ENCODE measurements at regions not wholly inside any gene's neighbourhood (a gene's known extent, or its start where the extent isn't known, plus 50 kb on each side); places are given as distances from the start of the nearest gene placed in this dataset.

DNA sequence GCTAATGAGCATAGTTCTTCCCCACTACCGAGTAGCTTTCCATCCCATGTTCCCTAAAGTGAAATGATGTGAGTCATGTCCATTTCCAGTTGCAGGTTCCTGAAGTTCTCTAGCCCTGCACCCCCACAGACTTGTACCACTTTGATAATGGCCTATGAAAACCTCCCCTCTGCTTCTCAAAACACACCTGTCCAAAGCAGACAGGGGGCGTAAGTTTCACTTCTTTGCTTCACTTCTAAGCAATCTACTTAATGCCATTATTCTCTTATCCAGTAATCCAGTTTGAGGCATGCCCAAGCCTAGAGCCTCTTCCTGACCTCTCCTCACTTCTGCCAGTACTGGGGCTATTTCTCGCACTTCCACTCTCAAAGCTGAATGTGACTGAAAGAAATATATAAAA is 305.1 kb downstream of the IGSF11 start:
- Histone ChIP-seq H3K27ac (ENCODE audit: low read length) (no peak overlapping the region), H3K9ac (ENCODE audit: low read depth, low read length) (no peak overlapping the region), H2AFZ (ENCODE audit: low read depth, low read length) (no peak overlapping the region), H3K27me3 (ENCODE audit: insufficient read depth, low read length, poor library complexity) (no peaks in the 10 kb centered on the region), H3K36me3 (ENCODE audit: insufficient read depth, low read length) (no peaks in the 10 kb centered on the region), H4K20me1 (ENCODE audit: insufficient read depth, low read length) (no peaks in the 10 kb centered on the region), H3K4me3 (ENCODE audit: low read depth in 1 of 2, low read length in 2 of 2) (no peak overlapping the region), H3K79me2 (ENCODE audit: insufficient read depth, low read length) (no peaks in the 10 kb centered on the region), H3K9me3 (ENCODE audit: insufficient read depth, low read length, severe bottlenecking) (no peaks in the 10 kb centered on the region), H3K4me1 (ENCODE audit: insufficient read depth, low read length) (no peaks in the 10 kb centered on the region), H3K4me2 (ENCODE audit: insufficient read depth, low read length) (no peak overlapping the region)
- ATAC-seq (ENCODE audit: insufficient read depth, low read depth) = no peak
- no peak for TF ChIP-seq EZH2 (IDR thresholded peaks at IDR 0.05; ENCODE audit: borderline replicate concordance, low read depth, low read length, severe bottlenecking)
- TF ChIP-seq, protein P1, sequence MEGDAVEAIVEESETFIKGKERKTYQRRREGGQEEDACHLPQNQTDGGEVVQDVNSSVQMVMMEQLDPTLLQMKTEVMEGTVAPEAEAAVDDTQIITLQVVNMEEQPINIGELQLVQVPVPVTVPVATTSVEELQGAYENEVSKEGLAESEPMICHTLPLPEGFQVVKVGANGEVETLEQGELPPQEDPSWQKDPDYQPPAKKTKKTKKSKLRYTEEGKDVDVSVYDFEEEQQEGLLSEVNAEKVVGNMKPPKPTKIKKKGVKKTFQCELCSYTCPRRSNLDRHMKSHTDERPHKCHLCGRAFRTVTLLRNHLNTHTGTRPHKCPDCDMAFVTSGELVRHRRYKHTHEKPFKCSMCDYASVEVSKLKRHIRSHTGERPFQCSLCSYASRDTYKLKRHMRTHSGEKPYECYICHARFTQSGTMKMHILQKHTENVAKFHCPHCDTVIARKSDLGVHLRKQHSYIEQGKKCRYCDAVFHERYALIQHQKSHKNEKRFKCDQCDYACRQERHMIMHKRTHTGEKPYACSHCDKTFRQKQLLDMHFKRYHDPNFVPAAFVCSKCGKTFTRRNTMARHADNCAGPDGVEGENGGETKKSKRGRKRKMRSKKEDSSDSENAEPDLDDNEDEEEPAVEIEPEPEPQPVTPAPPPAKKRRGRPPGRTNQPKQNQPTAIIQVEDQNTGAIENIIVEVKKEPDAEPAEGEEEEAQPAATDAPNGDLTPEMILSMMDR (IDR thresholded peaks at IDR 0.05; ENCODE audit: borderline replicate concordance, extremely low read depth, low read length, poor library complexity, severe bottlenecking) = no peak
- DNase-seq = no peak

GRCh38 chr3:118734664-118735063 is 300.0 kb downstream of the IGSF11 start:
- no peak overlapping the region for H3K9ac ChIP-seq (ENCODE audit: low read depth, low read length)
- no peaks in the 10 kb centered on the region for H3K9me3 ChIP-seq (ENCODE audit: insufficient read depth, low read length, severe bottlenecking)
- H3K4me2 ChIP-seq (ENCODE audit: insufficient read depth, low read length) = no peak overlapping the region
- H3K27me3 ChIP-seq (ENCODE audit: insufficient read depth, low read length, poor library complexity) = no peaks in the 10 kb centered on the region
- no peak for TF ChIP-seq EZH2 (IDR thresholded peaks at IDR 0.05; ENCODE audit: borderline replicate concordance, low read depth, low read length, severe bottlenecking)
- TF ChIP-seq, protein P1 (IDR thresholded peaks at IDR 0.05; ENCODE audit: borderline replicate concordance, extremely low read depth, low read length, poor library complexity, severe bottlenecking) = no peak
- DNase-seq = no peak
- H3K4me3 ChIP-seq (ENCODE audit: low read depth in 1 of 2, low read length in 2 of 2) = no peak overlapping the region
- no peak overlapping the region for H3K27ac ChIP-seq (ENCODE audit: low read length)
- H3K4me1 ChIP-seq (ENCODE audit: insufficient read depth, low read length) = no peaks in the 10 kb centered on the region
- ATAC-seq (ENCODE audit: insufficient read depth, low read depth) = no peak
- H2AFZ ChIP-seq (ENCODE audit: low read depth, low read length) = no peak overlapping the region
- H3K36me3 ChIP-seq (ENCODE audit: insufficient read depth, low read length) = no peaks in the 10 kb centered on the region
- H4K20me1 ChIP-seq (ENCODE audit: insufficient read depth, low read length) = no peaks in the 10 kb centered on the region
- no peaks in the 10 kb centered on the region for H3K79me2 ChIP-seq (ENCODE audit: insufficient read depth, low read length)

DNA sequence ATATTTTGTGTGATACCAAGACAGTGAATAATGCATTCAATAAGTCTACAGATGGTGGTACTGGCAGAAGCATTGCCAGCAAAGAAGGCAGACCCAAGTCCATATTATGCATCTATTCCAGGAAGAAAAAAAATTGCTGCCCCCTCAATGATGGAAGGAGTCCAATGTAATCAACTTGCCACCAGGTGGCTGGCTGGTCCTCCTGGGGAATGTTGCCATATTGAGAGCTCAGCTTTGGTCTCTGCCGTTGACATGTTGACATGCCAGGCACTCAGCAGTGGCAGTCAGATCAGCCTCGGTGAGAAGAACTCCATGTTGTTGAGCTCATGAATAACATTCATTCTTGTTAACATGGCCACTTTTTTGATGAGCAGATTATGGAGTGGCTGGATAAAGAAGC is 298.5 kb downstream of the IGSF11 start:
- no peak for DNase-seq
- no peak for TF ChIP-seq EZH2 (IDR thresholded peaks at IDR 0.05; ENCODE audit: borderline replicate concordance, low read depth, low read length, severe bottlenecking)
- TF ChIP-seq, protein P1 (IDR thresholded peaks at IDR 0.05; ENCODE audit: borderline replicate concordance, extremely low read depth, low read length, poor library complexity, severe bottlenecking) = no peak

More for the DNA sequence above, 298.5 kb downstream of the IGSF11 start:
- no peak overlapping the region for H3K9ac ChIP-seq (ENCODE audit: low read depth, low read length)
- no peak overlapping the region for H3K4me3 ChIP-seq (ENCODE audit: low read depth in 1 of 2, low read length in 2 of 2)
- no peaks in the 10 kb centered on the region for H3K9me3 ChIP-seq (ENCODE audit: insufficient read depth, low read length, severe bottlenecking)
- no peak overlapping the region for H2AFZ ChIP-seq (ENCODE audit: low read depth, low read length)
- no peaks in the 10 kb centered on the region for H3K27me3 ChIP-seq (ENCODE audit: insufficient read depth, low read length, poor library complexity)
- no peak for ATAC-seq (ENCODE audit: insufficient read depth, low read depth)
- no peaks in the 10 kb centered on the region for H4K20me1 ChIP-seq (ENCODE audit: insufficient read depth, low read length)
- H3K36me3 ChIP-seq (ENCODE audit: insufficient read depth, low read length) = no peaks in the 10 kb centered on the region
- H3K27ac ChIP-seq (ENCODE audit: low read length) = no peak overlapping the region
- H3K4me1 ChIP-seq (ENCODE audit: insufficient read depth, low read length) = no peaks in the 10 kb centered on the region
- H3K4me2 ChIP-seq (ENCODE audit: insufficient read depth, low read length) = no peak overlapping the region
- H3K79me2 ChIP-seq (ENCODE audit: insufficient read depth, low read length) = no peaks in the 10 kb centered on the region
